SK-N-MC (cell line): ENCODE measurements at regions not wholly inside any gene's neighbourhood (a gene's known extent, or its start where the extent isn't known, plus 50 kb on each side); places are given as distances from the start of the nearest gene placed in this dataset.

Source experiments
- EZH2 ChIP-seq: fragments of 200-600 bp; sonication (generic); IDR thresholded peaks from one replicate; pipeline ENCODE4 v1.6.1; 2017; ENCODE audit warnings: antibody characterized with exemption
- POLR2AphosphoS5 ChIP-seq: IDR thresholded peaks from 2 replicates; pipeline ENCODE4 v1.6.1; 2012; ENCODE audit warnings: mild to moderate bottlenecking, low read depth, low read length, borderline replicate concordance

DNA sequence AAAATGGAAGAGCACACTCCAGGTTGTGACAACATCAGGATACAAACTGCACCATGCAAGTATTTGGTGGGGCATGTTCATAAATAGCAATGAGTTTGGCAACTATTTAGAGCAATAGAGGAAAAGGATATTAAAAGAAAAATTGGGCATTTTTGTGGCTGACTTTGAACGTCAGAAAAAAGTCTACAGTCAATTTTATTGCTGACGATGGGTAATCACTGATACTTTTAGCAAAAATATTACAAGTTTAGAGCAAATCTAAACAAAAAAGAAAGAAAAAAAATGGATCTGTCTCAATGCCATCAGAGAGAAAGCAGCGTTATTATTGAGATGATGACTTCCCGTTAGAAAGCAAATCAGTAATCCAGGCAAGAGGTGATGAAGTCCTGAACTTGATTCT is 65.2 kb downstream of the CGGBP1 start:
- TF ChIP-seq EZH2 (no peak), POLR2AphosphoS5 (no peak)
